ENCODE measurements at regions not wholly inside any gene's neighbourhood (a gene's known extent, or its start where the extent isn't known, plus 50 kb on each side); places are given as distances from the start of the nearest gene placed in this dataset.
"Not testable (repeated sequence)": the region's sequence is repeated elsewhere in the genome, so short reads cannot be mapped to it uniquely, and the experiment has no call there.

GRCh38 chr17:71085238-71086033 lies 916.1 kb downstream of the KCNJ2 start:
- no peak for DNase-seq (ENCODE audit: low read depth)

- no peak for DNase-seq (ENCODE audit: low read depth)
Measured at GRCh38 chr17:71089431-71089830, 920.1 kb downstream of the KCNJ2 start.

GRCh38 chr17:71098071-71098470 lies 928.7 kb downstream of the KCNJ2 start:
- no peak for DNase-seq (ENCODE audit: low read depth)

GRCh38 chr17:71099003-71099714 lies 929.8 kb downstream of the KCNJ2 start:
- DNase-seq (ENCODE audit: low read depth), result no peak

GRCh38 chr17:71102777-71103176 lies 933.4 kb downstream of the KCNJ2 start:
- no peak for DNase-seq (ENCODE audit: low read depth)

GRCh38 chr17:71104225-71104624 lies 934.9 kb downstream of the KCNJ2 start:
- no peak for DNase-seq (ENCODE audit: low read depth)

- DNase-seq (ENCODE audit: low read depth), result not testable (repeated sequence)
Measured at GRCh38 chr17:71106056-71106455, 936.7 kb downstream of the KCNJ2 start.

- DNase-seq (ENCODE audit: low read depth), result no peak
Measured at GRCh38 chr17:71107136-71107535, 937.8 kb downstream of the KCNJ2 start.

GRCh38 chr17:71109697-71110096 lies 940.4 kb downstream of the KCNJ2 start:
- no peak for DNase-seq (ENCODE audit: low read depth)

- no peak for DNase-seq (ENCODE audit: low read depth)
Measured at GRCh38 chr17:71110326-71110725, 941.0 kb downstream of the KCNJ2 start.

GRCh38 chr17:71111460-71111859 lies 942.1 kb downstream of the KCNJ2 start:
- no peak for DNase-seq (ENCODE audit: low read depth)

- DNase-seq (ENCODE audit: low read depth), result no peak
Measured at GRCh38 chr17:71111934-71112333, 942.6 kb downstream of the KCNJ2 start.

- no peak for DNase-seq (ENCODE audit: low read depth)
Measured at GRCh38 chr17:71113347-71113746, 944.0 kb downstream of the KCNJ2 start.

GRCh38 chr17:71114911-71115668 lies 945.8 kb downstream of the KCNJ2 start:
- no peak for DNase-seq (ENCODE audit: low read depth)

GRCh38 chr17:71115669-71115972 lies 946.3 kb downstream of the KCNJ2 start:
- DNase-seq (ENCODE audit: low read depth), result no peak

GRCh38 chr17:71117466-71117865 lies 948.1 kb downstream of the KCNJ2 start:
- DNase-seq (ENCODE audit: low read depth), result no peak

GRCh38 chr17:71118039-71118438 lies 948.7 kb downstream of the KCNJ2 start:
- no peak for DNase-seq (ENCODE audit: low read depth)

GRCh38 chr17:71127416-71127815 lies 958.1 kb downstream of the KCNJ2 start:
- DNase-seq (ENCODE audit: low read depth), result no peak

- DNase-seq (ENCODE audit: low read depth), result no peak
Measured at GRCh38 chr17:71142333-71142732, 973.0 kb downstream of the KCNJ2 start.

GRCh38 chr17:71145486-71145885 lies 975.3 kb upstream of the SOX9 start:
- no peak for DNase-seq (ENCODE audit: low read depth)

GRCh38 chr17:71147906-71148305 lies 972.9 kb upstream of the SOX9 start:
- no peak for DNase-seq (ENCODE audit: low read depth)

GRCh38 chr17:71149607-71150006 lies 971.2 kb upstream of the SOX9 start:
- DNase-seq (ENCODE audit: low read depth), result no peak

- DNase-seq (ENCODE audit: low read depth), result no peak
Measured at GRCh38 chr17:71157297-71157696, 963.5 kb upstream of the SOX9 start.
